Superior temporal gyrus (tissue), 1 donor: ENCODE measurements at regions not wholly inside any gene's neighbourhood (a gene's known extent, or its start where the extent isn't known, plus 50 kb on each side); places are given as distances from the start of the nearest gene placed in this dataset.
"Not testable (repeated sequence)": the region's sequence is repeated elsewhere in the genome, so short reads cannot be mapped to it uniquely, and the experiment has no call there.

ENCODE experiments used
- DNase-seq: peaks from one replicate; pipeline ENCODE4 v3.0.0-alpha.2; 2016; ENCODE audit errors: extremely low spot score

DNA sequence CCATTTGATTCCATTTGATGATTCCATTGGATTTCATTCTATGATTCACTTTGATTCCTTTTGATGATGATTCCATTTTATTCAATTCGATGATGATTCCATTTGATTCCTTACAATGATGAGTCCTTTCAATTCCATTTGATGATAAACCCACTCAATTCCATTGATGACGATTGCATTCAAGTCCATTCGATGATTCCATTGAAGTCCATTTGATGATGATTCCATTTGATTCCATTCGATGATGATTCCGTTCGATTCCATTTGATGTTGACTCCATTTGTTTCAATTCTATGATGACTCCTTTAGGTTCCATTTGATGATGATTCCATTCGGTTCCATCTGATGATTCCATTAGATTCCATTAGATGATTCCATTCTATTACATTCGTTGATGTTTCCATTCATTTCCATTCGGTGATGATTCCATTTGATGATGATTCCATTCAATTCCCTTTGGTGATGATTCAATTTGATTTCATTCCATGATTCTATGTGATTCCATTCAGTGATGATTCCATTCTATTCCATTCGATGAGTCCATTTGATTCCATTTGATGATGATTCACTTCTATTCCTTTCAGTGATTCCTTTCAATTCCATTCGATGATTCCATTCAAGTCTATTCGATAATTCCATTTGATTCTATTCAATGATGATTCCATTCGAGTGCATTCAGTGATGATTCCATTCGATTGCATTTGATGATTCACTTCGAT is 1106.0 kb downstream of the RPIA start:
- no peak for DNase-seq

DNA sequence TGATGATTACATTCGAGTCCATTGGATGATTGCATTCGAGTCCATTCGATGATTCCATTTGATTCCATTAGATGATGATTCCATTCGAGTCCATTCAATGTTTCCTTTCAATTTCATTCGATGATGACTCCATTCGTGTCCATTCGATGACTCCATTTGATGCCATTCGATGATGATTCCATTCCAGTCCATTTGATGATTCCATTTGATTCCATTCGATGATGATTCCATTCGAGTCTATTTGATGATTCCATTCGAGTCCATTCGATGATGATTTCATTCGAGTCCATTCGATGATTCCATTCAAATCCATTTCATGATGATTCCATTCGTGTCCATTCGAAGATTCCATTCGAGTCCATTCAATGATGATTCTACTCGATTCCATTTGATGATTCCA is 1109.7 kb downstream of the RPIA start:
- not testable (repeated sequence) for DNase-seq

DNA sequence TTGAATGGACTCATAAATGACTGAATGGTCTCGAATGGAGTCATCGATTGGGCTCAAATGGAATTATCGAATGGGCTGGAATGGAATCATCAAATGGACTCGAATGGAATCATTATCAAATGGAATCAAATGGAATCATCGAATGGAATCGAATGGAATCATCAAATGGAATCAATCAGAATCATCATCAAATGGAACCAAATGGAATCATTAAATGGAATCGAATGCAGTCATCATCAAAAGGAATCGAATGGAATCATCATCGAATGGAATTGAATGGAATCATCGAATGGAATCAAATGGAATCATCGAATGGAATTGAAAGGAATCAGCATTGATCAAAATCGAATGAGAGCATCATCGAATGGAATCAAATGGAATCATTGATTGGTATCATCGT is 1114.9 kb downstream of the RPIA start:
- DNase-seq, result not testable (repeated sequence)

DNA sequence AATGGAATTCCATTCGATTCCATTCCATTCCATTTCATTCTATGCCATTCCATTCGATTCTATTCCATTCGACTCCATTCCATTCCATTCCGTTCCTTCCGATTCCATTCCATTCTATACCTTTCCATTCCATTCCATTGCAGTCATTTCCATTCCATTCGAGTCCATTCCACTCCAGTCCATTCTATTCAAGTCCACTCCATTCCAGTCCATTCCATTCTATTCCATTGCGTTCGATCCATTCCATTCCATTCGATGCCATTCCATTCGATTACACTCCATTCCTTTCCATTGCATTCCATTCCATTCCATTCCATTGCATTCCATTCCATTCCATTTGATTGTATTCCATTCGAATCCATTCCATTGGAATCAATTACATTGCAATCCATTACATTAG is 1119.8 kb downstream of the RPIA start:
- no peak for DNase-seq

DNA sequence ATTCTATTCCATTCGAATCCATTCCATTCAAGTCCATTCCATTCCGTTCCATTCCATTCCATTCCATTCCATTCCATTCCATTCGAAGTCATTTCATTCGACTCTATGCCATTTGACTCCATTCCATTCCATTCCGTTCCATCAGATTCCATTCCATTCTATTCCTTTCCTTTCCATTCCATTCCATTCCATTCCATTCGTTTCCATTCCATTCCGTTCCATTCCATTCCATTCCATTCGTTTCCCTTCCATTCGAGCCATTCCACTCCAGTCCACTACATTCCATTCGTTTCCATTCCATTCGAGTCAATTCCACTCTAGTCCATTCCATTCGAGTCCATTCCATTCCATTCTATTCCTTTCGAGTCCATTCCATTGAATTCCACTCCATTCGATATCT is 1120.4 kb downstream of the RPIA start:
- not testable (repeated sequence) for DNase-seq

DNA sequence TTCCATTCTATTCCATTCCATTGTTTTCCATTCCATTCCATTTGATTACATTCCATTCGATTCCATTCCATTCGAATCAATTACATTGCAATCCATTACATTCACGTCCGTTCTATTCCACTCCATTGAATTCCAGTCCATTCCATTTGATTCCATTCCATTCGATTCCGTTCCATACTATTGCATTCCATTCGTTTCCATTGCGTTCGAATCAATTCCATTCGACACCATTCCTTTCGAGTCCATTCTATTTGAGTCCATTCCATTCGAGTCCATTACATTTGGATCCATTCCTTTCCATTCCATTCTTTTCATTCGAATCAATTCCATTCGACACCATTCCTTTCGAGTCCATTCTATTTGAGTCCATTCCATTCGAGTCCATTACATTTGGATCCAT is 1122.9 kb downstream of the RPIA start:
- not testable (repeated sequence) for DNase-seq

DNA sequence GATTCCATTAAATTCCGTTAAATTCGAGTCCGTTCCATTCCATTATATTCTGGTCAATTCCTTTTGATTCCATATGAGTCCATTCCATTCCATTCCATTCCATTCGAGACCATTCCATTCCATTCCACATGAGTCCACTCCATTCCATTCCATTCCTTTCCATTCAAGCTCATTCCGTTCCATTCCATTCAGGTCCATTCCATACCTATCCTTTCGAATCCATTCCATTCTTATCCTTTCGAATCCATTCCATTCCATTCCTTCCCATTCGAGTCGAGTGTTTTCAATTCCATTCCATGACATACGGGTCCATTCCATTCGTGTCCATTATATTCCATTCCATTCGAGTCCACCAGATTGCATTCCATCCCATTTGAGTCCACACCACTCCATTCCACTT is 1127.4 kb downstream of the RPIA start:
- DNase-seq, result no peak

DNA sequence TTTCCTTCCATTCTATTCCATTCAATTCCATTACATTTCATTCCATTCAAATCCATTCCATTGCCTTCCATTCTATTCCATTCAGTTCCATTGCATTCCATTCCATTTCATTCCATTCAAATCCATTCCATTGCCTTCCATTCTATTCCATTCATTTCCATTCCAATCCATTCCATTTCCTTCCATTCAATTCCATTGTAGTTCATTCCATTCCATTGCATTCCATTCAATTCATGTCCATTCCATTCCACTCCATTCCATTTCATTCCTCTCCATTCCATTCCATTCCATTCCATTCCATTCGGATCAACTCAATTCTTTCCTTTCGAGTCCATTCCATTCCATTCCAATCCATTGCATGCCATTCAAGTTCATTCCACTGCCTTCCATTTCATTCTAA is 1128.3 kb downstream of the RPIA start:
- no peak for DNase-seq

DNA sequence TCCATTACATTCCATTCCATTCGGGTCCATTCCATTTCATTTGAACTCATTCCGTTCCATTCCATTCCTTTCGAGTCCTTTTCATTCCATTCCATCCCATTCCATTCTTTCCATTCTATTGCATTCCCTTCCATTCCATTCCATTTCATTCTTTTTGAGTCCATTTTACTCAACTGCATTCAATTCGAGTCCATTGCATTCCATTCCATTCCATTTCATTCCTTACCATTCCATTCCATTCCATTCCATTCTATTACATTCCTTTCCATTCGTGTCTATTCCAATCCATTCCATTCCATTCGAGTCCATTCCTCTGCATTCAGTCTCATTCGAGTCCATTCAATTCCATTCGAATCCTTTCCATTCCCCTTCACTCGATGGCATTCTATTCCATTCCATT is 1128.8 kb downstream of the RPIA start:
- DNase-seq, result no peak

DNA sequence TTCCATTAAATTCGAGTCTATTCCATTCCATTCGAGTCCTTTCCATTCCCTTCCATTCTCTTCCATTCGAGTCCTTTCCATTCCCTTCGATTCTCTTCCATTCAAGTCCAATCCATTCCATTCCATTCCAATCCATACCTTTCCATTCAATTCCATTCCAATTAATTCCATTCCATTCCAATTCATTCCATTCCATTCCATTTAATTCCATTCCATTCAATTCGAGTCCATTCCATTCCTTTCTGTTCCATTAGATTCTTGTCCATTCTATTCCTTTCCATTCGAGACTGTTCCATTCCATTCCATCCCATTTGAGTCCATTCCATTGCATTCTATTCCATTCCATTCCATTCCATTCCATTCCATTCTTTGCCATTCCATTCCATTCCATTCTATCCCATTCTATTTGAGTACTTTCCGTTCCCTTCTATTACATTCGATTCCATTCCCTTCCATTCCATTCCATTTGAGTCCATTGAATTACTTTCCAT is 1130.0 kb downstream of the RPIA start:
- DNase-seq, result no peak

DNA sequence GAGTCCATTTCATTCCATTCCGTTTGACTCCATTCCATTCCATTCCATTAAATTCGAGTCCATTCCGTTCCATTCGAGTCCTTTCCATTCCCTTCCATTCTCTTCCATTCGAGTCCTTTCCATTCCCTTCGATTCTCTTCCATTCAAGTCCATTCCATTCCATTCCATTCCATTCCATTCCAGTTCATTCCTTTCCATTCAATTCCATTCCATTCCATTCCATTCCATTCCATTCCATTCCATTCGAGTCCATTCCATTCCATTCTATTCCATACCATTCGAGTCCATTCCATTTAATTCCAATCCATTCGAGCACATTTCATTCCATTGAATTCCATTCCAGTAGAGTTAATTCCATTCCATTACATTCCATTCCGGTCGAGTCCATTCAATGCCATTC is 1130.9 kb downstream of the RPIA start:
- DNase-seq, result not testable (repeated sequence)

DNA sequence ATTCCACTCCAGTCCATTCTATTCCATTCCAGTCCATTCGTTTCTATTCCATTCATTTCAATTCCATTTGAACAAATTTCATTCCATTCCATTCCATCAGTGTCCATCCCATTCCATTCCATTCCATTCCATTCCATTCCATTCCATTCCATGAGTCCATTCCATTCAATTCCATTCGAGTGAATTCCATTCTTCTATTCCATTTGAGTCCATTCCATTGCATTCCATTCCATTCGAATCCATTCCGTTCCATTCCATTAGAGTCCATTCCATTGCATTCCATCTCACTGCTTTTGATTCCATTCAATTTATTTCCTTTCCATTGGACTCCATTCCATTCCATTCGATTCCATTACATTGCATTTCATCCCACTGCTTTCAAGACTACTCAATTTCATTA is 1132.1 kb downstream of the RPIA start:
- DNase-seq, result no peak

DNA sequence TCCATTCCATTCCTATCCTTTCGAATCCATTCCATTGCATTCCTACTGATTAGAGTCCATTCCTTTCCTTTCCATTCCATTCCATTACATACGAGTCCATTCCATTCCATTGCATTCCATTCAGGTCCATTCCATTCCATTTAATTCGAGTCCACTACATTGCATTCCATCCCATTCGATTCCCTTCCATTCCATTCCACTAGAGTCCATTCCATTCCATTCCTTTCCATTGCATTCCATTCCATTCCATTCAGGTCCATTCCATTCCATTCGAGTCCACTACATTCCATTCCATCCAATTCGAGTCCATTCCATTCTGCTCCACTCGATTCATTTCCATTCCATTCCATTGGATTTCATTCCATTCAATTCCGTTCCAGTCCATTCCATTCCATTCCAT is 1133.6 kb downstream of the RPIA start:
- DNase-seq, result no peak

DNA sequence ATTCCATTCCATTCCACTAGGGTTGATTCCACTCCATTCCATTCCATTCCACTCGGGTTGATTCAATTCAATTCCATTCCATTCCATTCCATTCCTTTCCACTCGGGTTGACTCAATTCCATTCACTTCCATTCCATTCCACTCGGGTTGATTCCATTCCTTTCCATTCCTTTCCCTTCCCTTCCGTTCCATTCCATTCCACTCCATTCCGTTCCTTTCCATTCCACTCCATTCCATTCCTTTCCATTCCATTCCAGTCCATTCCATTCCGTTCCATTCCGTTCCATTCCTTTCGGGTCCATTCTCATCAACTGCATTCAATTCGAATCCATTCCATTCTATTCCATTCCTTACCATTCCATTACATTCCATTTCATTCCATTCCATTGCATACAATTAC is 1135.3 kb downstream of the RPIA start:
- DNase-seq, result not testable (repeated sequence)

DNA sequence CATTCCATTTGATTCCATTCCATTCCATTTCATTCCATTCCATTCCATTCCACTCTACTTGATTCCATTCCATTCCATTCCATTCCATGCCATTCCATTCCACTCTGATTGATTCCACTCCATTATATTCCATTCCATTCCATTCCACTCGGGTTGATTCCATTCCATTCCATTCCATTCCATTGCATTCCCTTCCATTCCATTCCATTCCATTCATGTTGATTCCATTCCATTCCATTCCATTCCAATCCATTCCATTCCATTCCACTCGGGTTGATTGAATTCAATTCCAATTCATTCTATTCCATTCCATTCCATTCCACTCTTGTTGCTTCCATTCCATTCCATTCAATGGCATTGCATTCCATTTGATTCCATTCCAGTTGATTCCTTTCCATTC is 1136.4 kb downstream of the RPIA start:
- DNase-seq, result not testable (repeated sequence)

DNA sequence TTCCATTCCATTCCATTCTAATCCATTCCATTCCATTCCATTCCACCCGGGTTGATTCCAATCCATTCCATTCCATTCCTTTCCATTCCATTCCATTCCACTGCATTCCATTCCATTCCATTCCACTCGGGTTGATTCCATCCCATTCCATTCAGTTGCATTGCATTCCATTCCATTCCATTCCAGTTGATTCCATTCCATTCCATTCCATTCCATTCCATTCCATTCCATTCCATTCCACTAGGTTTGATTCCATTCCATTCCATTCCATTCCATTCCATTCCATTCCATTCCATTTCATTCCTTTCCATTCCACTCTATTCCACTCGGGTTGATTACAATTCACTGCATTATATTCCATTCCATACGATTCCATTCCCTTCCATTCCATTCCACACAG is 1136.9 kb downstream of the RPIA start:
- DNase-seq, result not testable (repeated sequence)

DNA sequence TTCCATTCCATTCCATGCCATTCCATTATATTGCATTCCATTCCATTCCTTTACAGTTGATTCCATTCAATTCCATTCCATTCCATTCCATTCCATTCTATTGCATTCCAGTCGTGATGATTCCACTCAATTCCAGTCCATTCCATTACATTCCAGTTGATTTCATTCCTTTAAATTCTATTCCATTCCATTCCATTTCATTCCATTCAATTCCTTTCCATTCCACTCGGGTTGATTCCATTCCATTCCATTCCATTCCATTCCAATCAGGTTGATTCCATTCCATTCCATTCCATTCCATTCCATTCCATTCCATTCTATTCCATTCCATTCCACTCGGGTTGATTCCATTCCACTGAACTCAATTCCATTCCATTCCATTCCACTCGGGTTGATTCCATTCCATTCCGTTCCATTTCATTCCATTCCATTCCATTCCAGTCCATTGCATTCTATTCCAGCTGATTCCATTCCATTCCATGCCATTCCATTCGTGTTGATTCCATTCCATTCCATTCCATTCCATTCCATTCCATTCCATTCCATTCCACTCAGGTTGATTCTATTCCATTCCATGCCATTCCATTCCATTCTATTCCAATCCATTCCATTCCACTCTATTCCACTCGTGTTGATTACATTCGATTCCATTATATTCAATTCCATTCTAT is 1137.6 kb downstream of the RPIA start:
- DNase-seq, result not testable (repeated sequence)

DNA sequence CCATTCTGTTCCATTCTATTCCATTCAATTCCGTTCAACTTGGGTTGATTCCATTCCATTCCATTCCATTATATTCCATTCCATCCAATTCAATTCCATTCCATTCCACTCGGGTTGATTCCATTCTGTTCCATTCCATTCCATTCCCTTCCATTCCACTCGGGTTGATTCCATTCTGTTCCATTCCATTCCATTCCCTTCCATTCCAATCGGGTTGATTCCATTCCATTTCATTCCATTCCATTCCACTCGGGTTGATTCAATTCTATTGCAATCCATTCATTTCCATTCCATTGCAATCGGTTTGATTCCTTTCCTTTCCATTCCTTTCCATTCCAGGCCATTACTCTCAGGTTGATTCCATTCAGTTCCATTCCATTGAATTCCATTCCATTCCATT is 1138.4 kb downstream of the RPIA start:
- no peak for DNase-seq

DNA sequence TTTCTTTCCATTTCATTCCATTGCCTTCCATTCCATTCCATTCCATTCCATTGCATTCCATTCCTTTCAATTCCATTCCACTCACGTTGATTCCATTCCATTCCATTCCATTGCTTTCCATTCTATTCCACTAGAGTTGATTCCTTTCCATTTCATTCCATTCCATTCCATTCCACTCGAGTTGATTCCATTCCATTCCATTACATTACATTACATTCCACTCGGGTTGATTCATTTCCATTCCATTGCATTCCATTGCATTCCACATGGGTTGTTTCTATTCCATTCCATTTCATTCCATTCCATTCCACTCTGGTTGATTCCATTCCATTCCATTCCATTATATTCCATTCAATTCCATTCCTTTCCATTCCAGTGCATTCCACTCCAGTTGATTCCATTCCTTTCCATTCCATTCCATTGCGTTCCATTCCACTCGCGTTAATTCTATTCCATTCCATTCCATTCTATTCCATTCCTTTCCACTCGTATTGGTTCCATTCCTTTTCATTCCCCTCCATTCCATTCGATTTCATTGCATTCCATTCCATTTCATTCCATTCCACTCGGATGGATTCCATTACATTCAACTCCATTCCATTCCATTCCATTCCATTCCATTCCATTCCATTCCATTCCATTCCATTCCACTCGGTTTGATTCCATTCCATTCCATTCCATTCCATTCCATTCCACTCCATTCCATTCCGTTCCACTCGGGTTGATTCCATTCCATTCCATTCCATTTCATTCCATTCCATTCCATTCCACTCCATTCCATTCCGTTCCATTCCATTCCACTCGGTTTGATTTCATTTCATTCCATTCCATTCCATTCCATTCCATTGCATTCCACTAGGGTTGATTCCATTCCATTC is 1139.1 kb downstream of the RPIA start:
- not testable (repeated sequence) for DNase-seq

DNA sequence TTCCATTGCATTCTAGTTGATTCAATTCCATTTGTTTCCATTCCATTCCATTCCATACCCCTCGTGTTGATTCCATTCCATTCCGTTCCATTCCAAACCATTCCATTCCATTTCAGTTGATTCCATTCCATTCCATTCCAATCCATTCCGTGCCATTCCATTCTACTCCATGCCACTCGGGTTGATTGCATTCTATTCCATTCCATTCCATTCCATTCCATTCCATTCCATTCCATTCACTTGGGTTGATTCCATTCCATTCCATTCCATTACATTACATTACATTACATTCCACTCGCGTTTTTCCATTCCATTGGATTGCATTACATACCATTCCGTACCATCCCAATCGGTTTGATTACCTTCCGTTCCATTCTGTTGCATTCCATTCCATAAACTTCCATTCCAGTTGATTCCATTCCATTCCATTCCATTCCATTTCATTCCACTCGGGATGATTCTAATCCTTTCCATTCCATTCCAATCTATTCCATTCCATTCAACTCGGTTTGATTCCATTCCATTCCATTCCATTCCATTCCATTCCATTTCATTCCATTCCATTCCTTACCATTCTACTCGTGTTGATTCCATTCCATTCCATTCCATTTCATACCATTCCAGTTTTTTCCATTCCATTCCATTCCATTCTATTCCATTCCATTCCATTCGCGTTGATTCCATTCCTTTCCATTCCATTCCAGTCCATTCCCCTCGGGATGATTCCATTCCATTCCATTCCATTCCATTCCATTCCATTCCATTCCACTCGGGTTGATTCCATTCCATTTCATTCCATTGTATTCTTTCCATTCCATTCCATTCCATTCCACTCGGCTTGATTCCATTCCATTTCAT is 1140.4 kb downstream of the RPIA start:
- no peak for DNase-seq

DNA sequence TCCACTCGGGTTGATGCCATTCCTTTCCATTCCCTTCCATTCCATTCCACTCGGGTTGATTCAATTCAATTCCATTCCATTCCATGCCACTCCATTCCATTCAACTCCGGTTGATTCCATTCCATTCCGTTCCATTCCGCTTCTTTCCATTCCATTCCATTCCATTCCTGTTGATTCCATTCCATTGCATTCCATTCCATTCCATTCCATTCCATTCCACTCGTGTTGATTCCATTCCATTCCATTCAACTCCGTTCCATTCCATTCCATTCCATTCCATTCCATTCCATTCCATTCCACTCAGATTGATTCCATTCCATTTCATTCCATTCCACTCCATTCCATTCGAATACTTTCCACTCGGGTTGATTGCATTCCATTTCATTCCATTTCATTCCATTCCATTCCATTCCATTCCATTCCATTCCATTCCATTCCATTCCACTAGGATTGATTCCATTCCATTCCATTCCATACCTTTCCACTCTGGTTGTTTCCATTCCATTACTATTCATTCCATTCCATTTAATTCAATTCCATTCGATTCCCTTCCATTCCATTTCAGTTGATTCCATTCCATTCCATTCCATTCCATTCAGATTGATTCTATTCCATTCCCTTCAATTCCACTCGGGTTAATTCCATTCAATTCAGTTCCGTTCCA is 1141.8 kb downstream of the RPIA start:
- no peak for DNase-seq
